RWPE2 (cell line): ENCODE measurements at regions not wholly inside any gene's neighbourhood (a gene's known extent, or its start where the extent isn't known, plus 50 kb on each side); places are given as distances from the start of the nearest gene placed in this dataset.

ENCODE experiments used
- ATAC-seq: fragments of 200-7000 bp; cut with Tn5 transposase; 3 replicates; pipeline ENCODE4 v1.9.1; 2021; ENCODE audit warnings: low read depth
- DNase-seq: peaks from one replicate; pipeline ENCODE4 v3.0.0-alpha.2; 2020; ENCODE audit warnings: low spot score
- H3K27ac ChIP-seq: fragments of 450-650 bp; 2 replicates; pipeline ENCODE4 v1.5.1; 2017; ENCODE audit warnings: mild to moderate bottlenecking; ENCODE audit not compliant: poor library complexity, severe bottlenecking
- H3K27me3 ChIP-seq: fragments of 250-450 bp; sonication (Bioruptor Pico); 2 replicates; pipeline ENCODE4 v1.5.1; 2021; ENCODE audit warnings: mild to moderate bottlenecking, moderate library complexity; ENCODE audit not compliant: insufficient read depth, poor library complexity, severe bottlenecking
- H3K36me3 ChIP-seq: fragments of 250-450 bp; sonication (Bioruptor Pico); 2 replicates; pipeline ENCODE4 v1.5.1; 2020; ENCODE audit warnings: low read depth, mild to moderate bottlenecking, moderate library complexity
- H3K4me1 ChIP-seq: fragments of 250-450 bp; sonication (Bioruptor Pico); 2 replicates; pipeline ENCODE4 v1.5.1; 2021; ENCODE audit warnings: mild to moderate bottlenecking, moderate library complexity; ENCODE audit not compliant: insufficient read depth, poor library complexity, severe bottlenecking
- H3K4me3 ChIP-seq: fragments of 250-450 bp; sonication (Bioruptor Pico); 2 replicates; pipeline ENCODE4 v1.5.1; 2021; ENCODE audit warnings: mild to moderate bottlenecking, moderate library complexity; ENCODE audit not compliant: severe bottlenecking
- H3K9me3 ChIP-seq: fragments of 250-450 bp; sonication (Bioruptor Pico); 2 replicates; pipeline ENCODE4 v1.5.1; 2021; ENCODE audit warnings: mild to moderate bottlenecking, moderate library complexity; ENCODE audit not compliant: severe bottlenecking
- CTCF ChIP-seq: fragments of 450-650 bp; IDR thresholded peaks from one replicate; pipeline ENCODE4 v1.5.1; 2017; ENCODE audit warnings: mild to moderate bottlenecking, moderate library complexity; ENCODE audit not compliant: poor library complexity, severe bottlenecking

- H3K27ac ChIP-seq, result no peak overlapping the region
- no peaks in the 10 kb centered on the region for H3K36me3 ChIP-seq
- no peaks in the 10 kb centered on the region for H3K27me3 ChIP-seq
- H3K4me1 ChIP-seq, result peaks cover 6% of the 10 kb centered on the region
- DNase-seq (no peak), ATAC-seq (peak; percentile 64)
- no peak for TF ChIP-seq CTCF
- no peak overlapping the region for H3K4me3 ChIP-seq
- H3K9me3 ChIP-seq, result no peaks in the 10 kb centered on the region
These were observed 105.1 kb upstream of the GRID2 start for GRCh38 chr4:92198711-92199110.

- H3K9me3 ChIP-seq, result no peaks in the 10 kb centered on the region
- no peaks in the 10 kb centered on the region for H3K27me3 ChIP-seq
- H3K27ac ChIP-seq, result no peak overlapping the region
- H3K36me3 ChIP-seq, result no peaks in the 10 kb centered on the region
- ATAC-seq (no peak), DNase-seq (no peak)
- H3K4me3 ChIP-seq, result no peak overlapping the region
- H3K4me1 ChIP-seq, result peaks cover 6% of the 10 kb centered on the region
- TF ChIP-seq CTCF, result no peak
These were observed 104.6 kb upstream of the GRID2 start for GRCh38 chr4:92199135-92199534.

GRCh38 chr4:92210906-92211305, 92.9 kb upstream of the GRID2 start:
- Histone ChIP-seq H3K36me3 (no peaks in the 10 kb centered on the region), H3K27me3 (no peaks in the 10 kb centered on the region), H3K4me1 (no peaks in the 10 kb centered on the region), H3K27ac (no peak overlapping the region), H3K9me3 (no peaks in the 10 kb centered on the region), H3K4me3 (no peak overlapping the region)
- ATAC-seq, result no peak
- no peak for DNase-seq
- TF ChIP-seq CTCF, result no peak

GRCh38 chr4:92215476-92215875, 88.3 kb upstream of the GRID2 start:
- no peaks in the 10 kb centered on the region for H3K27me3 ChIP-seq
- H3K4me1 ChIP-seq, result no peaks in the 10 kb centered on the region
- no peak for DNase-seq
- no peak overlapping the region for H3K27ac ChIP-seq
- H3K9me3 ChIP-seq, result no peaks in the 10 kb centered on the region
- no peak for ATAC-seq
- no peaks in the 10 kb centered on the region for H3K36me3 ChIP-seq
- TF ChIP-seq CTCF, result no peak
- H3K4me3 ChIP-seq, result no peak overlapping the region

- no peak for DNase-seq
- Histone ChIP-seq H3K27me3 (no peaks in the 10 kb centered on the region), H3K4me3 (no peak overlapping the region), H3K9me3 (no peaks in the 10 kb centered on the region), H3K27ac (peak overlapping the region; percentile 96), H3K36me3 (no peaks in the 10 kb centered on the region), H3K4me1 (peaks cover 53% of the 10 kb centered on the region)
- ATAC-seq, result no peak
- no peak for TF ChIP-seq CTCF
These were observed 72.3 kb upstream of the GRID2 start for GRCh38 chr4:92231511-92231910.
